ENCODE measurements at regions not wholly inside any gene's neighbourhood (a gene's known extent, or its start where the extent isn't known, plus 50 kb on each side); places are given as distances from the start of the nearest gene placed in this dataset.

- no peaks in the 10 kb centered on the region for H3K4me1 ChIP-seq (ENCODE audit: control insufficient read depth, insufficient read depth, low read length)
- ATAC-seq (no peak), DNase-seq (ENCODE audit: low read depth, low spot score) (no peak)
- in situ Hi-C loops (cut with HindIII; ENCODE audit: low pct_unique_long_range_greater_than_20kb, low sequenced_read_pairs) (no loop called here), intact Hi-C loops (cut with micrococcal nuclease; ENCODE audit: unreplicated experiment) (no loop called here)
- no TSS peak for BruUV-seq (replicated peaks)
- POLR2A ChIA-PET: no interaction called here
- CTCF ChIA-PET: no interaction called here
- no peak overlapping the region for H3K4me3 ChIP-seq (ENCODE audit: low read depth in 2 of 2, low read length in 2 of 2)
- H3K27ac ChIP-seq (ENCODE audit: low read length): no peak overlapping the region
- no peaks in the 10 kb centered on the region for H3K36me3 ChIP-seq (ENCODE audit: control insufficient read depth, insufficient read depth, low read length)
- no peaks in the 10 kb centered on the region for H3K27me3 ChIP-seq (ENCODE audit: control insufficient read depth, insufficient read depth, low read length)
- no peaks in the 10 kb centered on the region for H3K9me3 ChIP-seq (ENCODE audit: control insufficient read depth, insufficient read depth, low read depth, low read length)
- TF ChIP-seq REST (IDR thresholded peaks at IDR 0.05; ENCODE audit: insufficient read depth in 1 of 2, low read depth in 2 of 2, low read length in 1 of 2): no peak
- TF ChIP-seq TCF7L2 (IDR thresholded peaks at IDR 0.05; ENCODE audit: low read depth, low read length): no peak
- TF ChIP-seq SIN3A (IDR thresholded peaks at IDR 0.05; ENCODE audit: borderline replicate concordance, insufficient read depth, low read depth, low read length): no peak
- no peak for TF ChIP-seq CTCF (IDR thresholded peaks at IDR 0.05)
- no peak for TF ChIP-seq POLR2AphosphoS5 (IDR thresholded peaks at IDR 0.05; ENCODE audit: low read depth, low read length)
These were observed 428.5 kb downstream of the METTL15 start for GRCh38 chr11:28536504-28537267.

- ChIA-PET CTCF (no interaction called here), POLR2A (no interaction called here)
- DNase-seq (ENCODE audit: low read depth, low spot score) (no peak), ATAC-seq (no peak)
- TF ChIP-seq POLR2AphosphoS5 (IDR thresholded peaks at IDR 0.05; ENCODE audit: low read depth, low read length): no peak
- TF ChIP-seq REST (IDR thresholded peaks at IDR 0.05; ENCODE audit: insufficient read depth in 1 of 2, low read depth in 2 of 2, low read length in 1 of 2): no peak
- no peak for TF ChIP-seq SIN3A (IDR thresholded peaks at IDR 0.05; ENCODE audit: borderline replicate concordance, insufficient read depth, low read depth, low read length)
- TF ChIP-seq TCF7L2 (IDR thresholded peaks at IDR 0.05; ENCODE audit: low read depth, low read length): no peak
- no peak for TF ChIP-seq CTCF (IDR thresholded peaks at IDR 0.05)
- no peaks in the 10 kb centered on the region for H3K27me3 ChIP-seq (ENCODE audit: control insufficient read depth, insufficient read depth, low read length)
- no peaks in the 10 kb centered on the region for H3K4me1 ChIP-seq (ENCODE audit: control insufficient read depth, insufficient read depth, low read length)
- in situ Hi-C loops (cut with HindIII; ENCODE audit: low pct_unique_long_range_greater_than_20kb, low sequenced_read_pairs): no loop called here
- H3K4me3 ChIP-seq (ENCODE audit: low read depth in 2 of 2, low read length in 2 of 2): no peak overlapping the region
- H3K36me3 ChIP-seq (ENCODE audit: control insufficient read depth, insufficient read depth, low read length): no peaks in the 10 kb centered on the region
- intact Hi-C loops (cut with micrococcal nuclease; ENCODE audit: unreplicated experiment): no loop called here
- no TSS peak for BruUV-seq (replicated peaks)
- no peak overlapping the region for H3K27ac ChIP-seq (ENCODE audit: low read length)
- no peaks in the 10 kb centered on the region for H3K9me3 ChIP-seq (ENCODE audit: control insufficient read depth, insufficient read depth, low read depth, low read length)
These were observed 427.5 kb downstream of the METTL15 start for GRCh38 chr11:28535677-28536076.
